22Rv1 (cell line): ENCODE measurements at regions not wholly inside any gene's neighbourhood (a gene's known extent, or its start where the extent isn't known, plus 50 kb on each side); places are given as distances from the start of the nearest gene placed in this dataset.

Experiments
- ZFX ChIP-seq: fragments of 450-650 bp; IDR thresholded peaks from 2 replicates; pipeline ENCODE4 v1.6.1; 2017; ENCODE audit warnings: antibody characterized with exemption, borderline replicate concordance
- TF ChIP-seq, protein P1 (sequence below): fragments of 450-650 bp; IDR thresholded peaks from 2 replicates; pipeline ENCODE4 v1.5.1; 2017; ENCODE audit warnings: mild to moderate bottlenecking

DNA sequence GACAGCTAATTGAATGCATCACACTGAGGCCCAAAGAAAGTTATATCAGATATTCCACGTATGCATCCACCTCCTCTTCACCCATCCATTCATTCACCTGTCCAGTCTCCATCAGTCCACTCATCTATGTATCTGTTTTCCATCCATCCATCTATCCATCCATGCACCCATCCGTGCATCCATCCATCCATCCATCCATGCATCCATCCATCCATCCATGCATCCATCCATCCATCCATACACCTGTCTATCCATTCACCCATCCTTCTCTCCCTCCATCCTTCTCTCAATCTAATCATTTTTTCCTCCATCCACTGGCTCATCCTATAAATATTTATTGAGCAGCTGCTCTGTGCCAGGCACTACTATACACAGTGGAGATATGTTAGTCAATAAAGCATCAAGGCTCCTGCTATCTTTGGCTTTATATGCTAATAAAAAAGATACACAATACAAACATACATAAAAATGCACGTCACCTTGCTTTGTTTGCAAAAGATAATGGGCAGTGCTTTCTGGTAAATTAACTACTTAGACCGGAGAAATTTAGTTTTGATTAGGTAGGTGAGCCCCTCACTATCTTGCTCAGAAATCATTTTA, 442.0 kb upstream of the KLF6 start:
- TF ChIP-seq, protein P1, sequence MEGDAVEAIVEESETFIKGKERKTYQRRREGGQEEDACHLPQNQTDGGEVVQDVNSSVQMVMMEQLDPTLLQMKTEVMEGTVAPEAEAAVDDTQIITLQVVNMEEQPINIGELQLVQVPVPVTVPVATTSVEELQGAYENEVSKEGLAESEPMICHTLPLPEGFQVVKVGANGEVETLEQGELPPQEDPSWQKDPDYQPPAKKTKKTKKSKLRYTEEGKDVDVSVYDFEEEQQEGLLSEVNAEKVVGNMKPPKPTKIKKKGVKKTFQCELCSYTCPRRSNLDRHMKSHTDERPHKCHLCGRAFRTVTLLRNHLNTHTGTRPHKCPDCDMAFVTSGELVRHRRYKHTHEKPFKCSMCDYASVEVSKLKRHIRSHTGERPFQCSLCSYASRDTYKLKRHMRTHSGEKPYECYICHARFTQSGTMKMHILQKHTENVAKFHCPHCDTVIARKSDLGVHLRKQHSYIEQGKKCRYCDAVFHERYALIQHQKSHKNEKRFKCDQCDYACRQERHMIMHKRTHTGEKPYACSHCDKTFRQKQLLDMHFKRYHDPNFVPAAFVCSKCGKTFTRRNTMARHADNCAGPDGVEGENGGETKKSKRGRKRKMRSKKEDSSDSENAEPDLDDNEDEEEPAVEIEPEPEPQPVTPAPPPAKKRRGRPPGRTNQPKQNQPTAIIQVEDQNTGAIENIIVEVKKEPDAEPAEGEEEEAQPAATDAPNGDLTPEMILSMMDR: no peak
- no peak for TF ChIP-seq ZFX
